CD14-positive monocyte (primary cell): ENCODE measurements at regions not wholly inside any gene's neighbourhood (a gene's known extent, or its start where the extent isn't known, plus 50 kb on each side); places are given as distances from the start of the nearest gene placed in this dataset.

Experiments used
- DNase-seq, 3 donors: peaks; one replicate each; pipeline ENCODE4 v3.0.0-alpha.2; 2011 to 2022
- H2AFZ ChIP-seq: 2 replicates; pipeline ENCODE4 v1.6.0; 2012; ENCODE audit warnings: mild to moderate bottlenecking, low read depth, low read length, inconsistent platforms; ENCODE audit not compliant: insufficient read depth, poor library complexity, severe bottlenecking
- H3K27ac ChIP-seq, 2 donors: 1 replicate in 1 of 2; 2 replicates in 1 of 2; pipeline ENCODE4 v1.5.1; 2012 to 2013; ENCODE audit warnings: low read length in 2 of 2, control low read depth in 1 of 2, inconsistent platforms in 1 of 2, low read depth in 1 of 2, mild to moderate bottlenecking in 1 of 2
- H3K27me3 ChIP-seq, 2 donors: one replicate each; pipeline versions ENCODE4 v1.6.0 to v1.6.1; 2011 to 2013; ENCODE audit warnings: low read length in 2 of 2; ENCODE audit not compliant: control insufficient read depth in 2 of 2, insufficient read depth in 2 of 2
- H3K36me3 ChIP-seq, 2 donors: replicated peaks in 1 of 2; 1 replicate in 1 of 2; 2 replicates in 1 of 2; pipeline versions ENCODE4 v1.5.1 to v1.6.1; 2012 to 2013; ENCODE audit warnings: low read length in 2 of 2, control low read depth in 1 of 2, inconsistent platforms in 1 of 2, mild to moderate bottlenecking in 1 of 2; ENCODE audit not compliant: insufficient read depth in 2 of 2, control insufficient read depth in 1 of 2
- H3K4me1 ChIP-seq, 2 donors: 1 replicate in 1 of 2; 2 replicates in 1 of 2; pipeline versions ENCODE4 v1.5.1 to v1.6.1; 2012 to 2013; ENCODE audit warnings: low read length in 2 of 2, control low read depth in 1 of 2, inconsistent platforms in 1 of 2, mild to moderate bottlenecking in 1 of 2, moderate library complexity in 1 of 2; ENCODE audit not compliant: insufficient read depth in 2 of 2, control insufficient read depth in 1 of 2
- H3K4me2 ChIP-seq: replicated peaks from 2 replicates; pipeline ENCODE3; 2012; ENCODE audit warnings: low read length, moderate library complexity, mild to moderate bottlenecking; ENCODE audit not compliant: poor library complexity, severe bottlenecking; ENCODE audit errors: extremely low read depth
- H3K4me3 ChIP-seq, 3 experiments: fragments of 200-600 bp in 1 of 3; sonication (generic) in 1 of 3; replicated peaks in 1 of 3; 1 replicate in 2 of 3; 2 replicates in 1 of 3; pipeline ENCODE4 v1.5.1; 2011 to 2013; ENCODE audit warnings: low read length in 3 of 3, mild to moderate bottlenecking in 3 of 3, control low read depth in 2 of 3, low read depth in 2 of 3, inconsistent platforms in 1 of 3, moderate library complexity in 1 of 3
- H3K79me2 ChIP-seq: 2 replicates; pipeline ENCODE4 v1.6.0; 2012; ENCODE audit warnings: mild to moderate bottlenecking, control low read depth, inconsistent platforms, low read length, moderate library complexity; ENCODE audit not compliant: insufficient read depth
- H3K9ac ChIP-seq: 2 replicates; pipeline ENCODE4 v1.6.0; 2017; ENCODE audit warnings: low read length, mild to moderate bottlenecking; ENCODE audit not compliant: insufficient read depth, poor library complexity, severe bottlenecking
- H3K9me3 ChIP-seq, 2 donors: replicated peaks in 1 of 2; 1 replicate in 1 of 2; 2 replicates in 1 of 2; pipeline versions ENCODE4 v1.5.1 to v1.6.1; 2012 to 2013; ENCODE audit warnings: low read length in 2 of 2, control low read depth in 1 of 2; ENCODE audit not compliant: control insufficient read depth in 1 of 2, insufficient read depth in 1 of 2
- H4K20me1 ChIP-seq: 2 replicates; pipeline ENCODE4 v1.6.0; 2012; ENCODE audit warnings: mild to moderate bottlenecking, low read length, control low read depth, moderate library complexity; ENCODE audit not compliant: insufficient read depth
- H3K27ac Mint-ChIP-seq, 7 donors: one replicate each; pipeline ENCODE4 v1.8.0; 2020; ENCODE audit warnings: mild to moderate bottlenecking in 7 of 7, mixed read lengths in 7 of 7, moderate library complexity in 6 of 7, inconsistent platforms in 2 of 7
- H3K27me3 Mint-ChIP-seq, 3 donors: one replicate each; pipeline ENCODE4 v1.8.0; 2021 to 2022; ENCODE audit warnings: low read depth in 3 of 3, mild to moderate bottlenecking in 3 of 3, mixed read lengths in 3 of 3, moderate library complexity in 3 of 3, inconsistent platforms in 1 of 3
- H3K36me3 Mint-ChIP-seq, 2 donors: one replicate each; pipeline ENCODE4 v1.8.0; 2020; ENCODE audit warnings: mixed read lengths in 2 of 2, inconsistent platforms in 1 of 2, mild to moderate bottlenecking in 1 of 2
- H3K4me1 Mint-ChIP-seq: one replicate; pipeline ENCODE4 v1.8.0; 2020; ENCODE audit warnings: mild to moderate bottlenecking, mixed read lengths
- H3K4me3 Mint-ChIP-seq, 2 donors: one replicate each; pipeline ENCODE4 v1.8.0; 2020; ENCODE audit warnings: mild to moderate bottlenecking in 2 of 2, mixed read lengths in 2 of 2, moderate library complexity in 1 of 2
- H3K9me3 Mint-ChIP-seq, 7 donors: one replicate each; pipeline ENCODE4 v1.8.0; 2020 to 2022; ENCODE audit warnings: mixed read lengths in 7 of 7, mild to moderate bottlenecking in 6 of 7, moderate library complexity in 6 of 7, inconsistent platforms in 2 of 7
- WGBS: methylation state at CpG from one replicate; pipeline ENCODE4 v1.1.5; 2013; ENCODE audit warnings: missing lambda C conversion rate; ENCODE audit not compliant: insufficient coverage; 5-methylcytosine and 5-hydroxymethylcytosine counted together
- intact Hi-C, 2 donors: fragments of 100-400 bp; cut with micrococcal nuclease; formaldehyde crosslinking; loops; one replicate each; pipeline versions ENCODE4 v1.15.0 to v1.15.1; 2023
- TF ChIP-seq, protein P1 (sequence below): fragments of 200-600 bp; IDR thresholded peaks from one replicate; pipeline ENCODE4 v1.8.0; 2022; ENCODE audit warnings: antibody characterized with exemption, mild to moderate bottlenecking

GRCh38 chr7:24505968-24506367 lies 67.3 kb upstream of the PALS2 start:
- WGBS, result no CpG with 5 or more reads among the region's 1 CpG
- Mint-ChIP-seq H3K4me1 (no peaks in the 10 kb centered on the region), H3K9me3 (no peaks in the 10 kb centered on the region), H3K36me3 (no peaks in the 10 kb centered on the region), H3K27me3 (no peaks in the 10 kb centered on the region), H3K4me3 (no peak overlapping the region), H3K27ac (no peak overlapping the region)
- DNase-seq, result no peak
- TF ChIP-seq, protein P1, sequence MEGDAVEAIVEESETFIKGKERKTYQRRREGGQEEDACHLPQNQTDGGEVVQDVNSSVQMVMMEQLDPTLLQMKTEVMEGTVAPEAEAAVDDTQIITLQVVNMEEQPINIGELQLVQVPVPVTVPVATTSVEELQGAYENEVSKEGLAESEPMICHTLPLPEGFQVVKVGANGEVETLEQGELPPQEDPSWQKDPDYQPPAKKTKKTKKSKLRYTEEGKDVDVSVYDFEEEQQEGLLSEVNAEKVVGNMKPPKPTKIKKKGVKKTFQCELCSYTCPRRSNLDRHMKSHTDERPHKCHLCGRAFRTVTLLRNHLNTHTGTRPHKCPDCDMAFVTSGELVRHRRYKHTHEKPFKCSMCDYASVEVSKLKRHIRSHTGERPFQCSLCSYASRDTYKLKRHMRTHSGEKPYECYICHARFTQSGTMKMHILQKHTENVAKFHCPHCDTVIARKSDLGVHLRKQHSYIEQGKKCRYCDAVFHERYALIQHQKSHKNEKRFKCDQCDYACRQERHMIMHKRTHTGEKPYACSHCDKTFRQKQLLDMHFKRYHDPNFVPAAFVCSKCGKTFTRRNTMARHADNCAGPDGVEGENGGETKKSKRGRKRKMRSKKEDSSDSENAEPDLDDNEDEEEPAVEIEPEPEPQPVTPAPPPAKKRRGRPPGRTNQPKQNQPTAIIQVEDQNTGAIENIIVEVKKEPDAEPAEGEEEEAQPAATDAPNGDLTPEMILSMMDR, result no peak
- Histone ChIP-seq H3K36me3 (no peaks in the 10 kb centered on the region), H3K27ac (no peak overlapping the region), H3K79me2 (no peaks in the 10 kb centered on the region), H4K20me1 (no peaks in the 10 kb centered on the region), H2AFZ (no peak overlapping the region), H3K4me2 (no peak overlapping the region), H3K9me3 (no peaks in the 10 kb centered on the region), H3K9ac (no peak overlapping the region), H3K4me1 (no peaks in the 10 kb centered on the region), H3K4me3 (no peak overlapping the region), H3K27me3 (no peaks in the 10 kb centered on the region)
- intact Hi-C loops, result no loop called here

DNA sequence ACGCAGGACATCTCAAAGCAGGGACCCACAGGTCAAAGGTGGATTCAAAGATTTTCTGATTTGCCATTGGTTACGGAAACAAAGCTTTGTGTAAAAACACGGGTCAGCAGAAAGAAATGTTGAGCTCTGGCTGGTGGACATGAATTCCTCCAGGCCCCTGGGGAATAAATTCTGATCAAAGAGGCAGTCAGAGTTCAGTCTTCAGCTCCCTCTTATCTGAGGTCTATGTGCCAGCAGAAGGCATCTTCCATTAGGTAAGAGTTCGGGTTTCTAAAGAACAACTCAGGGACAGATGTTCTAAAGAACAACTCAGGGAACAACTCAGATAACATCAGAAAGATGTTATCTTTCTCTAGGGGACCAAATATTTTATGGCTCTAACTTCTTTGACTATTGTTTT lies 64.9 kb upstream of the PALS2 start:
- no peak for DNase-seq
- TF ChIP-seq, protein P1, result no peak
- Mint-ChIP-seq H3K27ac (no peak overlapping the region), H3K36me3 (no peaks in the 10 kb centered on the region), H3K4me3 (no peak overlapping the region), H3K9me3 (no peaks in the 10 kb centered on the region), H3K4me1 (no peaks in the 10 kb centered on the region), H3K27me3 (no peaks in the 10 kb centered on the region)
- no peaks in the 10 kb centered on the region for H3K9me3 ChIP-seq
- H3K27ac ChIP-seq, result no peak overlapping the region
- H3K36me3 ChIP-seq, result no peaks in the 10 kb centered on the region
- no peaks in the 10 kb centered on the region for H4K20me1 ChIP-seq
- H3K4me1 ChIP-seq, result no peaks in the 10 kb centered on the region
- H3K79me2 ChIP-seq, result no peaks in the 10 kb centered on the region
- H3K27me3 ChIP-seq, result no peaks in the 10 kb centered on the region
- no peak overlapping the region for H3K4me3 ChIP-seq
- H3K9ac ChIP-seq, result no peak overlapping the region
- no peak overlapping the region for H2AFZ ChIP-seq
- no peak overlapping the region for H3K4me2 ChIP-seq
- intact Hi-C loops, result no loop called here
- 89% methylated on average over 4 of the region's 4 CpGs for WGBS
